WI38 (cell line): ENCODE measurements at regions not wholly inside any gene's neighbourhood (a gene's known extent, or its start where the extent isn't known, plus 50 kb on each side); places are given as distances from the start of the nearest gene placed in this dataset.

Experiments used
- H3K4me3 ChIP-seq: 2 replicates; pipeline ENCODE4 v1.5.1; 2011; ENCODE audit warnings: low read depth, mild to moderate bottlenecking, control low read depth, low read length
- TF ChIP-seq, protein P1 (sequence below): IDR thresholded peaks from 2 replicates; pipeline ENCODE4 v1.5.1; 2012; ENCODE audit warnings: low read depth, mild to moderate bottlenecking, control low read depth, low read length

DNA sequence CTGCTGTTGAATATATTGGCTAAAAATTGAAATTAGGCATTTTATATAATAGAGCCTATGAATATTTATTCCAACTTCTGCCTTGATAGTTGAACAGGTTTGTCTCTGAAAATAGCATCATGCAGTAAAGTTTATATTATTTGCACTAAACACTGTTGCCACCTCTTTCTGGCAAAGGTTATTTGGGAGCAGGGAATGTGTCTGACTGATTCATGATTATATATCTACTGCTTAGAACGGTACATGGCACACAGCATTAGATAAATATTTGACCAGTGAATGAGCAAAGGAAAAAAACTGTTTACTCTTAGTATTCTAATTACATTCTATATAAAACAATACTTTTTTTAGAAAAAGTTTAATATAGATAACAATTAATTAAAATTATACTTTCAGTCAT, 123.1 kb upstream of the MGAT4C start:
- no peak overlapping the region for H3K4me3 ChIP-seq
- TF ChIP-seq, protein P1, sequence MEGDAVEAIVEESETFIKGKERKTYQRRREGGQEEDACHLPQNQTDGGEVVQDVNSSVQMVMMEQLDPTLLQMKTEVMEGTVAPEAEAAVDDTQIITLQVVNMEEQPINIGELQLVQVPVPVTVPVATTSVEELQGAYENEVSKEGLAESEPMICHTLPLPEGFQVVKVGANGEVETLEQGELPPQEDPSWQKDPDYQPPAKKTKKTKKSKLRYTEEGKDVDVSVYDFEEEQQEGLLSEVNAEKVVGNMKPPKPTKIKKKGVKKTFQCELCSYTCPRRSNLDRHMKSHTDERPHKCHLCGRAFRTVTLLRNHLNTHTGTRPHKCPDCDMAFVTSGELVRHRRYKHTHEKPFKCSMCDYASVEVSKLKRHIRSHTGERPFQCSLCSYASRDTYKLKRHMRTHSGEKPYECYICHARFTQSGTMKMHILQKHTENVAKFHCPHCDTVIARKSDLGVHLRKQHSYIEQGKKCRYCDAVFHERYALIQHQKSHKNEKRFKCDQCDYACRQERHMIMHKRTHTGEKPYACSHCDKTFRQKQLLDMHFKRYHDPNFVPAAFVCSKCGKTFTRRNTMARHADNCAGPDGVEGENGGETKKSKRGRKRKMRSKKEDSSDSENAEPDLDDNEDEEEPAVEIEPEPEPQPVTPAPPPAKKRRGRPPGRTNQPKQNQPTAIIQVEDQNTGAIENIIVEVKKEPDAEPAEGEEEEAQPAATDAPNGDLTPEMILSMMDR = no peak

DNA sequence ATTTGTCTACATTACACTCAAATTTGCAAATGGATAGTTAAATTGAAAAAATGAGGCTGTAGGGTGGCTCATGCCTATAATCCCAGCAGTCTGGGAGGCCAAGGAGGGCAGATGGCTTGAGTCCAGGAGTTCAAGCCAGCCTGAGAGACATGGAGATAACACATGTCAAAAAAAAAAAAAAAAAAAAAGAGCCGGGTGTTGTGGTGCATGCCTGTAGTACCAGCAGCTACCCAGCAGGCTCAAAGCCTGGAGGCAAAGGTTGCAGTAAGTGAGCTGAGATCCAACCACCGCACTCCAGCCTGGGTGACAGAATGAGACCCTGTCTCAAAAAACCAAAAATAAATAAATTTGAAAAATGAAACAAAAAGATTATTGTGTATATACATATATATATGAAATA, 119.9 kb upstream of the MGAT4C start:
- no peak overlapping the region for H3K4me3 ChIP-seq
- TF ChIP-seq, protein P1 = no peak

DNA sequence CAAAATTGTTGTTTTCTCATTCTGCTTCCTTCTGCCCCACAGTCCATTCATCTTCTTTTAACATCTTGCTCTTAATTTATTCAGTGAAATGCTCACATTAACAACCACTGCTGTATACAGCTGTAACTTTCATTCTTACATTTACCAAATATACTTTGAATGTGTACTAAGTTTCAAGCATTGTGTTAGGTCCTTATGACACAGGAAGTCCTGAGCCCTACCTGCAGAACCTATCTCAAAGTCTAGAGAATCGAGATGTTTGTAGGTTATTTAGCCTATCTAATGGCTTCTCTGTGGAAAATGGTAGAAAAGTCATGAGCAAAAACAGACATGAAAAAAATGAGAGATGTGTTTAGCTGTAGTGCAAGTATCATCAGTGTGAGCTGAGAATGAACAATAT, 117.6 kb upstream of the MGAT4C start:
- no peak overlapping the region for H3K4me3 ChIP-seq
- TF ChIP-seq, protein P1 = no peak

DNA sequence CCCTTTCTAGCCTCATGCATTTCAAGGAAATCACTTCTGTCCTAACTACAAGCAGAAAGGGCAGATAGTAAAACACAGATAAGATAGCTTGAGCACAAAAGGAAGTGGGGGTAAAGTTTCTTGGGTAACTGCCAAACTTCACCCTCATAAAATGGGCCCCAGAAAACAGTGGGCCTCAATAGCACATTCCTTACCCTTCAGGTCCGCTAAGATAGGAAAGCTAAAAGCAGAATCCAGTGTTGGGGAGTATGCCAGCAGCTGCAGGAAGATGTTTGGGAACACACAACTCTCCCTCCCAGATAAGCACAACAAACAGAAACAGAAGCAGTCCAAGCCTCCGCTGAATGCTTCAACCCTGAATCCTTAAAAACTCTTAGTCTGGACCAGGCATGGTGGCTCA, 110.9 kb upstream of the MGAT4C start:
- TF ChIP-seq, protein P1 = no peak
- no peak overlapping the region for H3K4me3 ChIP-seq

DNA sequence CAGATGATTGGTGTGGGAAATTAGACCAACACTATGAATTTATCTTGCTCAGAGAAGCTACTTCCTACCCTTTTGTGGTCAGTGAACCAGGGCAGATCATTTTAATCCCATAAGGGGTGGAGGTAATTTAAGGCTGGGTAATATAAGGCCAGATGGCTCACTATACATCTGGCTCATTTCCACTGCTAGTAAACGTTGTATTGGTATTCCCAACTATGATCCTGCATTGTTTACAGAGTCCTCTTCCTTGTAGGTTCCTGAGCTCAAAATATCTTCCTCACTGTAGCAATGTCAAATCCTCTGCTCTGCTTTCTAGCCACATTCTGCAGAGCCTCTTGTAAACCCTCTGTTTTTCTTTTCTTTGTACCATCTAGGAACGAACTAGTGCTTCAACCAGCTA, 93.0 kb upstream of the MGAT4C start:
- TF ChIP-seq, protein P1 = no peak
- no peak overlapping the region for H3K4me3 ChIP-seq

DNA sequence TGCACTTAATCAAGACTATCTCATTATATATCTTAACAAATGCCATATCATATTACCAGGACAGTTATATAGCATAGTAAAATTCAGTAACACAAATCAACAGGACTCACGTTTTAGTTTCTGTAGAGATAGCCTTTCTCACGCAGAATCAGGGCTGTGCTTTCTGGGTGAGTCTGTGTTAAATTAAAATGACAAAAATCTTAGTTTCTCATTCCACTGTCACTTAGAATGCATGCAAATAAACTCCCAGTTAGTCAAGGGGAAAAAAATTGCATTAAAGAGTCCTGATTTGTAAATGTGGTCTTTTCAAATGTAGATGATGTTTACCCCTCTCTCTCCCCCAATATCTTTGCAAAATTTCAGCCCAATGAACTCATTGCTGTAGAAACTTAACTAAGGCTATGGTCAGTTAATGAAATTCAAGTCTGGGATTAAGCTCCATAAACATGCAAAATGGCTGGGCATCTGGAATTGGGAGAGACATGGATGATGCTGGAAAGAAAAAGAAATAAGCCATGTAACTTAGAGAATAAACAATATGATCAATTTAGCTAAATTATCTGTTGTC, 77.8 kb upstream of the MGAT4C start:
- TF ChIP-seq, protein P1 = no peak
- no peak overlapping the region for H3K4me3 ChIP-seq

DNA sequence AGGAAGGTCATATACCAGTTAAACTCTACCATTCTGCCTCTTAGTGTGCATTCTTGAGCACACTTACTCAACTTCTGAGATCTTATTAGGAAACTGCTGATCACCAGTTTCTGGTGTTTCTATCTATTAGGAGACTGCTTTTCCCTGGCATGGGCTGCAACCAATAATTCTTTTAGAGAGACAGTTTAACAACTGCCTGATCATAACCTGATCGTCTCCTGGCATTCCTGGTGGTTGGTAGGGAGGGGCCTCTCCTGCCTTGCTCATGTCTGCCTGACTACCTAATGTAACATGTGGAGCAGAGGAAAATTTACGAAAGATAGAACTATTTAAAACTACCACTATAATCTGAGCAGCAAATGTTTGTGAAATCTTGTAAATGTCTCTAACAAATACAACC, 75.3 kb upstream of the MGAT4C start:
- H3K4me3 ChIP-seq = no peak overlapping the region
- TF ChIP-seq, protein P1 = no peak
